Renal cortical epithelial cell (primary cell): ENCODE measurements at regions not wholly inside any gene's neighbourhood (a gene's known extent, or its start where the extent isn't known, plus 50 kb on each side); places are given as distances from the start of the nearest gene placed in this dataset.
"Not testable (repeated sequence)": the region's sequence is repeated elsewhere in the genome, so short reads cannot be mapped to it uniquely, and the experiment has no call there.

Experiments used
- DNase-seq: peaks from one replicate; pipeline ENCODE4 v3.0.0-alpha.2; 2011; ENCODE audit warnings: low read depth

GRCh38 chr2:176573612-176574483 is 304.6 kb downstream of the MTX2 start:
- DNase-seq, result no peak

GRCh38 chr2:176574484-176575236 is 305.4 kb downstream of the MTX2 start:
- DNase-seq, result no peak

DNA sequence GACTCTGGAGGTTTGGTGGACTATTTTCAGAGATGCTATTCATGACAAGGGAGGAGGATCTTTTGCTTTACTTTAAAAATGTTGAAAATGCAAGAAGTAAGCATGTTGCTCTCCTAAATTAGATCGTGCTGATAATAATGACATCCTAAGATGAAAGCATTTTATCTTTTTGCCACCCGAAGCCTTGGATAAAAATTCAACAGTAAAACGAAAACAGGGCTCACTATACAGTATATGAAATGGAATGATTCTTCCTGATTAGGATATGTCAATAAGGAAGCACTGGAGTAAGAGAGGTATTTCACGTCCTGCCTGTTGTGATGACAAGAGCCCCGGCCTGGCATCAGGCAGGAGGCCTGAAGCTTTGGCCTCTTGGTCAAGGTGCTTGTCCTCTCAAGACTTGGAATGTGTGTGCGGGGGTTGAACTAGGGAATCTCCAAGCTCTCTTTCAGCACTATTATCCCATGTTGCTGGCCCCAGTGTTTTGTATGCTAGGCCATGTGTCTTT is 306.0 kb downstream of the MTX2 start:
- DNase-seq, result no peak

- no peak for DNase-seq
Observed at GRCh38 chr2:176577054-176577453, 307.8 kb downstream of the MTX2 start.

DNA sequence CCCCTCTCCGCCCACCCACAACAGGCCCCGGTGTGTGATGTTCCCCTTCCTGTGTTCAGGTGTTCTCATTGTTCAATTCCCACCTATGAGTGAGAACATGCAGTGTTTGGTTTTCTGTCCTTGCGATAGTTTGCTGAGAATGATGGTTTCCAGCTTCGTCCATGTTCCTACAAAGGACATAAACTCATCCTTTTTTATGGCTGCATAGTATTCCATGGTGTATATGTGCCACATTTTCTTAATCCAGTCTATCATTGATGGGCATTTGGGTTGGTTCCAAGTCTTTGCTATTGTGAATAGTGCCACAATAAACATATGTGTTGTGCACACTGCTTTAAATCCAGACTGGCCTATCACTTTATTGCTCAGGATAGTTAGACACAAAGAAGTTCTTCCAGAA is 309.1 kb downstream of the MTX2 start:
- DNase-seq, result not testable (repeated sequence)

DNA sequence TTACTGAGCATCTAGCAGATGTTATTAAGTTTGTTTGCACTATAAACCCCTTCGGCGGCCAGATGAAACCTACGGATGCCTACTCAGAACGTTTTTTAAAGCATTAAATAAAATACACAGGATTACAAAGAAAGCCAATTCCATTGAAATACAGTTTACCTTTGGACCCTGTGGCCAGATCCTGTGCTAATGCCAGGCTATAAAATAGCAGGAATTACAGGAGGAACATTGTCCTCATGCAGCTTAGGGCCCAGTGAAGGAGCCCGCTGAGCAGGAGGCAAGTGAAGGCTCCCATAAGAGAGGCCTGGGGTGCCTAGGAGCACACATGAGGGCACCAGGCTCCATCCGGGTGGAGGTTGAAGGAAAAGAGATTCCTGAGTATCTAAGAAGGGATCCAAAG is 310.4 kb downstream of the MTX2 start:
- DNase-seq, result no peak

- DNase-seq, result no peak
Observed at GRCh38 chr2:176581557-176582165, 312.4 kb downstream of the MTX2 start.

- DNase-seq, result no peak
Observed at GRCh38 chr2:176582176-176582575, 312.9 kb downstream of the MTX2 start.

- DNase-seq, result peak; percentile 99
Observed at GRCh38 chr2:176582990-176583481, 313.8 kb downstream of the MTX2 start.

DNA sequence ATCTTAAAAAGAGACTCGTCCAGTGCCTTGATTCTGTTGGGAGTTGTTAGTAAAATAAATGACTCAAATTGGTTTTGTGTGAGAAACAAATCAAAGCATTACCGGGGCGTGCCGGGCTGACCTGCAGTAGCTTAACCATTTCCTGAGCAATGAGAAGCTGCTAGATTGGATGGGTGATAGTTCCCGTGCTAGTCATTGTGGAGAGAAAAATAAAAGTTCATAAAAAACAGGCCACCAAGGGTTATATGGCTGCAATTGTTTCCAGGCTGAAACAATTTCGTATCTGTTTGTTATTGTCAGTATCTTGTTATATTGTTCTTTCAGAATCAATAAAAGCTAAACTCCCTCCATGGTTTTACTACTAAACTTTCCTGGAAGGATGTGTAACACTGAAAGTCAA is 314.4 kb downstream of the MTX2 start:
- DNase-seq, result peak; percentile 84

- peak; percentile 99 for DNase-seq
Observed at GRCh38 chr2:176584333-176584732, 315.1 kb downstream of the MTX2 start.

DNA sequence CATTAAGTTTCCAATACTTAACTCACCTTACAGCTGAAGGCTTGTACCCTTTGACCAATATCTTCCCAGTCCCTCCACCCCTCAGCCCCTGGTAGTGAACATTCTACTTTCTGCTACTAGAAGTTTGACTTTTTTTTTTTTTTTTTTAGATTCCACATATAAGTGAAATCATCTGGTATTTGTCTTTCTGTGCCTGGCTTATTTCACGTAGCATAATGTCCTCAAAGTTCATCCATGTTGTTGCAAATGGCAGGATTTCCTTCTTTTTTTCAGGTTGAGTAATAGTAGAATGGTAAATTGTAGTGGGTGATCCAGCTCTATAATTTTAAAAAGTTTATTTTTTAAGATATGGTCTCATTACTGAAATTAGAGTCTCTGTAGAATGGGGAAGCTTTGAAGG is 316.0 kb downstream of the MTX2 start:
- DNase-seq, result no peak

DNA sequence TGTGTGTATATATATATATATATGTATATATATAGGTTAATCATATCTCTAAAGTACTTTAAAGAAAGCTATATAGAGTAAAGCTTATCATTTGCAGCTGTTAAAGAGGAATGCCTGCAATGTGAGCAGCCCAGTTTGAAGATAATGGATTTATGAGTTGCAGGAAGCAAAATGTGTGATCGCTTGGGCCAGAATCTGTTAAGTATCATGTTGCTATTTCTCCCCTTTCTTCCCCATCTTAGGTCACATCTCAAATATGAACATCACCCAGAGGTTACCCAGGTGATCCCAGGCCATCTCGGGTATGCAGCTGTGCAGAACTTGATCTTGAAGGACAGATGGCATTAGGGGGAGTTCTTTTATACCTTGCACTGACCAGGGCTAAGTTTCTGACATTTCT is 316.5 kb downstream of the MTX2 start:
- DNase-seq, result no peak

- DNase-seq, result no peak
Observed at GRCh38 chr2:176589287-176589686, 320.0 kb downstream of the MTX2 start.

- no peak for DNase-seq
Observed at GRCh38 chr2:176589825-176590440, 320.7 kb downstream of the MTX2 start.

DNA sequence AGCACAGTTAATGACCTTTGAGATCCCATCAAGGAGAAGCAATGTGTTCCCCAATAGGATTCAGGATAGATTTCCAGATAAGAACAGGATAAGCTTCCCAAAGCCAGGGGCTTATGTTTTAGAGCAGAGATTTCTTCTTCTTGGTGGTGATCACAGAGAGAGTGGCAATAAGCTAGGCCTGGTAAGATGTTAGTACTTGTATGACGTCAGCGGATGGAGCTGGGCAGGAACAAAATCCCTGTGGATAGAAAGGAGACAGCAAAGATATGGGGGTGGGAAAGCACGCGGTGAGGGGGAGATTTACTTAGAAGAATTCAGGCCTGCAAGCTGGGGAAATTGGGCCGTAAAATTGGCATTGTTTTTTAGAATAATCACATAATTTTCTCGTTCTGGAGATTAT is 323.0 kb downstream of the MTX2 start:
- DNase-seq, result no peak

DNA sequence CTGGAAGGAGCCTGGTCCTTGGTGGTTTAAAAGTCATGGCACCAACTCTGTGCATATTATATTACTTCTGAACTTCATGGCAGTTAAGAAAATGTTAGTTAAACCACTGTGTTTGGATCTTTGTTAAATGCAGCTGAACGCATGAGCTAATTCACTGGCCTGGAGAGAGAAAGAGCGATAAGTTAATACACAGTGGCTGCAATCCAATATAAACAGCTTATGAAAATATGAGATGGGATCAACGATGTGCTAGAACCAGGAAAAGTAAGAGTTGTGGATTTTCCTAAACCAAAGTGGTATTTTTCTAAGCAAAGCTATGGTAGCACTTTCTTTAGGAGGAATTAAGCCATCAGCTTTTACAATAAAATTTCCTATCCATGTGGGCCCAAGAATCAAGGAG is 326.7 kb downstream of the MTX2 start:
- no peak for DNase-seq

DNA sequence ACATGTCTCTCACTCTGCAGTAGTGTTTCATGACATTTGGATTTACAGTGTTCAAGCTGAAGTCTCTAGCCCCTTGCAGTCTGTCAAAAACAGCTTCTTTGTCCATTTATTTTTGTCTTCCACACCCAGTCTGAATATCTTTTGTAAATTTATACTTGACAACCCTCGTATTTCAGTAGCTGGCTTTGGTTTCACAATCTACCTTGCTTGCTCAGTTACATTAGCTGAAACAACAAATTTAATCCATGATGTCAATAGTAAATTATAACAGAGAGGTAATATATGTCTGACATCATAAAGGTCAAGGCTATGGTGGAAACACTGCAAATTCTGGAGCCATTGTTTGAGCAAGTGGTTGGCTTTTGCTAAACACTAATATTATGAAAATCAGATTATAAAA is 328.7 kb downstream of the MTX2 start:
- no peak for DNase-seq

DNA sequence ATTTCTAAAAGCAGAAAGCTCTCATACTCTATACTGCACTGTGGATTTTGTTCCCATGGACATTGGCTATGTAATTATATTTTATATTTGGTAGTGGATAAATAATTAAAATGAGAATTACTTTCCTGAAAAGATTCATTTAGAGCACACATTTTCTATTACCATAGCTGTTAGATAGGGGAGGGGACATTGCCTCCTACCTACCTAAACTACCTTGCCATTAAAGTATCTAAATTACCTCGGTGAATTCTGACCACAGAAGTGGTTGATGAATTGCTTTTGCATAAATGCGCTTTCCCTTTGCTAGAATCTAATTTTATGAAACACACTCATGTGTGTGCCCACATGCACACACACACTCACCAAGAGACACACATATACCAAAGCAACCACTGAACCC is 329.1 kb downstream of the MTX2 start:
- DNase-seq, result no peak

DNA sequence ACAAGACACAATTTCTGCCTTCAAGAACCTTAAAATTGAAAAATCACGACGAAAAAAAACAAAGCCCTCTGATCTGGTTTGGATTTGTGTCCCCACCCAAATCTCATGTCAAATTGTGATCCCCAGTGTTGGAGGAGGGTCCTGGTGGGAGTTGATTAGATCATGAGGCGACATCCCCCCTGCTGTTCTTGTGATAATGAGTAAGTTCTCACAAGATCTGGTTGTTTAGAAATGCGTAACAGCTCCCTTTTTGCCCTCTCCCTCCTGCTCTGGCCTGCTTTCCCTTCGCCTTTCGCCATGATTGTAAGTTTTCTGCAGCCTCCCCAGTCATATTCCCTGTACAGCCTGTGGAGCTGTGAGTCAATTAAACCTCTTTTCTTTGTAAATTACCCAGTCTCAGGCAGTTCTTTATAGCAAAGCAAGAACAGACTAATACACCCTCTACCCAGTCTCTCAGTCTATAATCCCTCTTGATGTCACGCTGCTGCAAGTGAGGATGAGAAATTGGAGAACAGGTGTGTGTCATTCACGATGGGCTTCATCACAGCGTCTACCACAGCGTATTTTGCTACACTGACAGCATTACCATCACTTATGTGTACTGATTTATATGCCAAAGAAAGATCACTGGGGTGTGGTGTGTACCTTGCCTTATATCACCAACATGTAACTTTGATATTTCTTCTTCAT is 330.7 kb downstream of the MTX2 start:
- DNase-seq, result no peak

DNA sequence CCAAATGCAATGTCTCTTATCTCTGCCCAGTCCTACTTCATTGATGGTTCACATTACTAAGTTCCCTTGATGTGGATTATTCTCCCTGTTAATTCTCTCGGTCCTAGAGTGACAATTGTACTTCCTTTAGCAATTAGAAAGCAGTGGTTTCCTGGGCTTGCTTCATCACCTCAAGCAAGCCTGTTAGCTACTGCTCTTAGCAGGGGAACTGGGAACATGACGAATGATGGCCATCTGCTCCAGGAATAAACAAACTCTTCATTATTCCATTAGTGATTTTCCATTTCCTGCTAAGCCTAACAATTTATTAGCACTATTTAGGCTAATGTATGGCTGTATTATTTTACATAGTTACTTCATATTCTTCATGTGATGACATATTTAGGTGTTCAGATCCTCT is 331.8 kb downstream of the MTX2 start:
- no peak for DNase-seq
